K562 (cell line): ENCODE measurements at regions not wholly inside any gene's neighbourhood (a gene's known extent, or its start where the extent isn't known, plus 50 kb on each side); places are given as distances from the start of the nearest gene placed in this dataset.

Experiments used
- ATAC-seq: fragments of 200-7000 bp; cut with Tn5 transposase; 3 replicates; pipeline ENCODE4 v1.9.1; 2020; ENCODE audit warnings: moderate library complexity
- BruUV-seq: library from RNA; stranded (reverse); fragments of 400-500 nt; replicated peaks from 2 replicates; lab custom pipeline; 2021; lab: Mats Ljungman, UMichigan
- CTCF ChIA-PET: fragments of 300-600 bp; formaldehyde crosslinking; extraction: SDS; loops from one replicate; lab custom pipeline; 2021; ENCODE audit warnings: low intra/inter-chr PET ratio; lab: Yijun Ruan, JAX
- POLR2A ChIA-PET: fragments of 300-600, 350-650 bp; sonication (Branson Sonifier 250); formaldehyde crosslinking; extraction: SDS; loops from one replicate; lab custom pipeline; 2021; ENCODE audit warnings: antibody characterized with exemption, inconsistent platforms; lab: Yijun Ruan, JAX
- DNase-seq, 4 experiments: peaks; one replicate each; pipeline versions ENCODE4 v3.0.0 to v3.0.0-alpha.2; 2011 to 2018; ENCODE audit warnings: low spot score in 3 of 4, mixed read lengths in 3 of 4; ENCODE audit errors: extremely low read depth in 1 of 4
- FAIRE-seq: peaks from 2 replicates; lab custom pipeline; 2011; peaks lifted over from hg19 to GRCh38; lab: Jason Lieb, UNC
- H2AFZ ChIP-seq: 2 replicates; pipeline ENCODE4 v1.6.0; 2011; ENCODE audit warnings: low read depth, low read length, control low read depth, inconsistent platforms
- H3K27ac ChIP-seq: fragments of 200-600 bp; 3 replicates; pipeline ENCODE4 v1.8.0; 2011; ENCODE audit warnings: low read depth, mild to moderate bottlenecking, control low read depth, inconsistent platforms, low read length, moderate library complexity, mixed read lengths; ENCODE audit errors: extremely low read depth
- H3K27me3 ChIP-seq, 2 experiments: fragments of 300-600 bp in 1 of 2; 2 replicates in 1 of 2; 3 replicates in 1 of 2; pipeline versions ENCODE4 v1.6.0 to v1.8.0; 2011; ENCODE audit warnings: inconsistent platforms in 2 of 2, low read length in 2 of 2, mild to moderate bottlenecking in 1 of 2, mixed read lengths in 1 of 2, moderate library complexity in 1 of 2; ENCODE audit not compliant: control insufficient read depth in 2 of 2, insufficient read depth in 2 of 2
- H3K36me3 ChIP-seq: fragments of 300-600 bp; 3 replicates; pipeline ENCODE4 v1.8.0; 2011; ENCODE audit warnings: mild to moderate bottlenecking, low read length, inconsistent platforms; ENCODE audit not compliant: control insufficient read depth, insufficient read depth
- H3K4me1 ChIP-seq, 2 experiments: fragments of 200-600 bp in 1 of 2; replicated peaks in 1 of 2; 2 replicates in 1 of 2; 3 replicates in 1 of 2; pipeline versions ENCODE4 v1.5.1 to v1.8.0; 2011; ENCODE audit warnings: inconsistent platforms in 2 of 2, low read length in 2 of 2, mild to moderate bottlenecking in 1 of 2, mixed read lengths in 1 of 2, moderate library complexity in 1 of 2; ENCODE audit not compliant: control insufficient read depth in 2 of 2, insufficient read depth in 2 of 2
- H3K4me2 ChIP-seq: 2 replicates; pipeline ENCODE4 v1.6.1; 2011; ENCODE audit warnings: low read length, control low read depth, inconsistent platforms, mixed read lengths; ENCODE audit not compliant: insufficient read depth
- H3K4me3 ChIP-seq: fragments of 200-600 bp; sonication (generic), shearing (Covaris generic); 2 replicates; pipeline ENCODE4 v1.5.1; 2016; ENCODE audit warnings: control low read depth, inconsistent platforms
- H3K79me2 ChIP-seq: fragments of 200-600 bp; 3 replicates; pipeline ENCODE4 v1.8.0; 2011; ENCODE audit warnings: low read length, inconsistent platforms; ENCODE audit not compliant: control insufficient read depth, insufficient read depth
- H3K9ac ChIP-seq, 2 experiments: 2 replicates each; pipeline versions ENCODE4 v1.6.0 to v1.6.1; 2011; ENCODE audit warnings: low read depth in 2 of 2, low read length in 2 of 2, control low read depth in 1 of 2, inconsistent platforms in 1 of 2, mild to moderate bottlenecking in 1 of 2, mixed read lengths in 1 of 2; ENCODE audit not compliant: insufficient read depth in 1 of 2
- H3K9me1 ChIP-seq: one replicate; pipeline ENCODE4 v1.6.0; 2011; ENCODE audit warnings: inconsistent platforms, mild to moderate bottlenecking, low read length, moderate library complexity; ENCODE audit not compliant: control insufficient read depth, insufficient read depth
- H3K9me3 ChIP-seq: replicated peaks from 2 replicates; pipeline ENCODE4 v1.5.1; 2011; ENCODE audit warnings: low read depth, low read length, inconsistent platforms; ENCODE audit not compliant: control insufficient read depth, insufficient read depth
- H4K20me1 ChIP-seq: replicated peaks from 2 replicates; pipeline ENCODE4 v1.6.1; 2011; ENCODE audit warnings: low read length, inconsistent platforms, mixed read lengths; ENCODE audit not compliant: control insufficient read depth, insufficient read depth
- KDM4B ChIP-seq, 2 experiments: fragments of 450-650 bp in 1 of 2; sonication (generic) in 1 of 2; IDR thresholded peaks; 2 replicates each; pipeline ENCODE4 v1.6.1; 2016 to 2017; ENCODE audit warnings: borderline replicate concordance in 2 of 2, antibody characterized with exemption in 1 of 2, low read depth in 1 of 2, mild to moderate bottlenecking in 1 of 2
- NR4A1 ChIP-seq, 2 experiments: fragments of 250-450 bp in 1 of 2; fragments of 450-650 bp in 1 of 2; sonication (Bioruptor Pico) in 1 of 2; IDR thresholded peaks; 2 replicates each; pipeline versions ENCODE4 v1.4.0 to v1.6.1; 2016 to 2020; ENCODE audit warnings: mild to moderate bottlenecking in 2 of 2, missing compliant biosample characterization in 1 of 2, missing genetic modification characterization in 1 of 2, moderate library complexity in 1 of 2
- POLR2B ChIP-seq: fragments of 450-650 bp; IDR thresholded peaks from 2 replicates; pipeline ENCODE4 v1.6.1; 2018; ENCODE audit warnings: low read depth; ENCODE audit not compliant: partially characterized antibody
- RFX1 ChIP-seq: fragments of 450-650 bp; IDR thresholded peaks from 2 replicates; pipeline ENCODE4 v1.6.1; 2016; ENCODE audit warnings: mild to moderate bottlenecking, moderate library complexity
- RFX7 ChIP-seq: fragments of 250-450 bp; sonication (Bioruptor Pico); IDR thresholded peaks from 2 replicates; pipeline ENCODE4 v1.5.1; 2021; ENCODE audit warnings: mild to moderate bottlenecking
- XRCC4 ChIP-seq: IDR thresholded peaks from one replicate; pipeline ENCODE4 v1.6.1; 2011; ENCODE audit not compliant: insufficient read depth, insufficient read length; ENCODE audit errors: extremely low read depth
- ZFP1 ChIP-seq: fragments of 450-650 bp; formaldehyde crosslinking; IDR thresholded peaks from 2 replicates; pipeline ENCODE4 v1.4.0; 2020; ENCODE audit warnings: mild to moderate bottlenecking, mixed read lengths
- ZNF347 ChIP-seq: fragments of 450-650 bp; formaldehyde crosslinking; IDR thresholded peaks from 2 replicates; pipeline ENCODE4 v1.4.0; 2020; ENCODE audit warnings: low read depth, mild to moderate bottlenecking, moderate library complexity
- ZNF695 ChIP-seq: fragments of 450-650 bp; formaldehyde crosslinking; IDR thresholded peaks from 2 replicates; pipeline ENCODE4 v1.4.0; 2020; ENCODE audit warnings: mild to moderate bottlenecking, moderate library complexity
- WGBS: fragments of 100-300 bp; shearing (Covaris generic); methylation state at CpG from one replicate; pipeline ENCODE4 v1.1.6; 2016; ENCODE audit warnings: low coverage, mixed read lengths; ENCODE audit not compliant: insufficient coverage; ENCODE audit errors: missing lambda C conversion rate; 5-methylcytosine and 5-hydroxymethylcytosine counted together
- in situ Hi-C: fragments of 300-500 bp; cut with MboI; formaldehyde crosslinking; loops from 4 replicates; pipeline ENCODE4 v1.15.0; 2018; ENCODE audit warnings: inconsistent platforms, mixed read lengths
- intact Hi-C: fragments of 100-400 bp; cut with micrococcal nuclease; formaldehyde crosslinking; loops from 2 replicates; pipeline ENCODE4 v1.14.2; 2022
- TF ChIP-seq, protein P1 (sequence below): fragments of 450-650 bp; IDR thresholded peaks from 2 replicates; pipeline ENCODE4 v1.6.1; 2016; ENCODE audit warnings: borderline replicate concordance
- TF ChIP-seq, protein P2 (sequence below): fragments of 450-650 bp; conservative IDR thresholded peaks from 2 replicates; pipeline ENCODE4 v1.6.1; 2016; ENCODE audit warnings: missing genetic modification characterization, low read depth, mild to moderate bottlenecking, control low read depth, missing compliant biosample characterization
- TF ChIP-seq, protein P3 (sequence below): fragments of 450-650 bp; formaldehyde crosslinking; IDR thresholded peaks from 2 replicates; pipeline ENCODE4 v1.4.0; 2020; ENCODE audit warnings: mild to moderate bottlenecking, moderate library complexity
- TF ChIP-seq, protein P4 (sequence below): fragments of 250-450 bp; sonication (Bioruptor Pico); IDR thresholded peaks from 2 replicates; pipeline ENCODE4 v1.8.0; 2022; ENCODE audit warnings: inconsistent platforms, mild to moderate bottlenecking, moderate library complexity, borderline replicate concordance
- TF ChIP-seq, protein P5 (sequence below): sonication (generic); formaldehyde crosslinking; IDR thresholded peaks from 2 replicates; pipeline ENCODE4 v1.8.0; 2022; ENCODE audit warnings: missing genetic modification reagents, mild to moderate bottlenecking, borderline replicate concordance

DNA sequence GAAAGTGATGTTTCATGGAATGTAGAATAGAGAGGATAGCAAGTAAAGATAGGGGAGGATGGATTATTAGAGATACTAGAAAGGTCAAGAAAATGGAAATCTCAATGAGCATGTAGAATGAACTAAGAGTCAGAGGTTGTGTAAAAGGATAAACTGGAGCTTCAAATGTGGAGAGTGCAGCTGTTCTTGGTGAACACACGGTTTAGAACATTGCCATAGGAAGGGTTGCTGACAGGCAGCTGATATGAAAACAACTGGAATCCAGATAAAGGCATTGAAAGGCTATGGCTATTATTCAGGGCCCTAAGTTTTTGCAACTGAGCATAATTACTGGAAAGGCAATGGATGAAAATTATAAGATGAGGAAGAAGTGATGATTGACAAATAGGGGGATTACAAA lies 239.6 kb upstream of the VEGFC start:
- intact Hi-C loops (no loop called here), in situ Hi-C loops (no loop called here)
- Histone ChIP-seq H3K4me3 (no peak overlapping the region), H3K9me1 (no peaks in the 10 kb centered on the region), H3K27ac (no peak overlapping the region), H3K4me2 (no peak overlapping the region), H3K36me3 (no peaks in the 10 kb centered on the region), H2AFZ (no peak overlapping the region), H4K20me1 (no peaks in the 10 kb centered on the region), H3K9me3 (no peaks in the 10 kb centered on the region), H3K27me3 (no peaks in the 10 kb centered on the region), H3K79me2 (no peaks in the 10 kb centered on the region), H3K9ac (no peak overlapping the region), H3K4me1 (no peaks in the 10 kb centered on the region)
- BruUV-seq = no TSS peak
- no peak for DNase-seq
- ChIA-PET POLR2A (no interaction called here), CTCF (no interaction called here)
- 0% methylated on average over 1 of the region's 1 CpG for WGBS
- ATAC-seq = no peak
- FAIRE-seq = no peak
- TF ChIP-seq POLR2B (no peak), KDM4B (IDR thresholded peaks at IDR 0.05; ENCODE audit: borderline replicate concordance in 2 of 2, low read depth in 1 of 2) (no peak), ZFP1 (CRISPR knock-in tag) (no peak), NR4A1 (CRISPR knock-in tag; IDR thresholded peaks at IDR 0.05) (no peak), NR4A1 (tag; IDR thresholded peaks at IDR 0.05) (no peak), ZNF695 (no peak), XRCC4 (no peak), RFX7 (CRISPR knock-in tag) (no peak), RFX1 (no peak), ZNF347 (no peak)
- TF ChIP-seq, protein P1, sequence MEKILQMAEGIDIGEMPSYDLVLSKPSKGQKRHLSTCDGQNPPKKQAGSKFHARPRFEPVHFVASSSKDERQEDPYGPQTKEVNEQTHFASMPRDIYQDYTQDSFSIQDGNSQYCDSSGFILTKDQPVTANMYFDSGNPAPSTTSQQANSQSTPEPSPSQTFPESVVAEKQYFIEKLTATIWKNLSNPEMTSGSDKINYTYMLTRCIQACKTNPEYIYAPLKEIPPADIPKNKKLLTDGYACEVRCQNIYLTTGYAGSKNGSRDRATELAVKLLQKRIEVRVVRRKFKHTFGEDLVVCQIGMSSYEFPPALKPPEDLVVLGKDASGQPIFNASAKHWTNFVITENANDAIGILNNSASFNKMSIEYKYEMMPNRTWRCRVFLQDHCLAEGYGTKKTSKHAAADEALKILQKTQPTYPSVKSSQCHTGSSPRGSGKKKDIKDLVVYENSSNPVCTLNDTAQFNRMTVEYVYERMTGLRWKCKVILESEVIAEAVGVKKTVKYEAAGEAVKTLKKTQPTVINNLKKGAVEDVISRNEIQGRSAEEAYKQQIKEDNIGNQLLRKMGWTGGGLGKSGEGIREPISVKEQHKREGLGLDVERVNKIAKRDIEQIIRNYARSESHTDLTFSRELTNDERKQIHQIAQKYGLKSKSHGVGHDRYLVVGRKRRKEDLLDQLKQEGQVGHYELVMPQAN = no peak
- TF ChIP-seq, protein P2, sequence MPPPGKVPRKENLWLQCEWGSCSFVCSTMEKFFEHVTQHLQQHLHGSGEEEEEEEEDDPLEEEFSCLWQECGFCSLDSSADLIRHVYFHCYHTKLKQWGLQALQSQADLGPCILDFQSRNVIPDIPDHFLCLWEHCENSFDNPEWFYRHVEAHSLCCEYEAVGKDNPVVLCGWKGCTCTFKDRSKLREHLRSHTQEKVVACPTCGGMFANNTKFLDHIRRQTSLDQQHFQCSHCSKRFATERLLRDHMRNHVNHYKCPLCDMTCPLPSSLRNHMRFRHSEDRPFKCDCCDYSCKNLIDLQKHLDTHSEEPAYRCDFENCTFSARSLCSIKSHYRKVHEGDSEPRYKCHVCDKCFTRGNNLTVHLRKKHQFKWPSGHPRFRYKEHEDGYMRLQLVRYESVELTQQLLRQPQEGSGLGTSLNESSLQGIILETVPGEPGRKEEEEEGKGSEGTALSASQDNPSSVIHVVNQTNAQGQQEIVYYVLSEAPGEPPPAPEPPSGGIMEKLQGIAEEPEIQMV (tag) = no peak
- TF ChIP-seq, protein P3, sequence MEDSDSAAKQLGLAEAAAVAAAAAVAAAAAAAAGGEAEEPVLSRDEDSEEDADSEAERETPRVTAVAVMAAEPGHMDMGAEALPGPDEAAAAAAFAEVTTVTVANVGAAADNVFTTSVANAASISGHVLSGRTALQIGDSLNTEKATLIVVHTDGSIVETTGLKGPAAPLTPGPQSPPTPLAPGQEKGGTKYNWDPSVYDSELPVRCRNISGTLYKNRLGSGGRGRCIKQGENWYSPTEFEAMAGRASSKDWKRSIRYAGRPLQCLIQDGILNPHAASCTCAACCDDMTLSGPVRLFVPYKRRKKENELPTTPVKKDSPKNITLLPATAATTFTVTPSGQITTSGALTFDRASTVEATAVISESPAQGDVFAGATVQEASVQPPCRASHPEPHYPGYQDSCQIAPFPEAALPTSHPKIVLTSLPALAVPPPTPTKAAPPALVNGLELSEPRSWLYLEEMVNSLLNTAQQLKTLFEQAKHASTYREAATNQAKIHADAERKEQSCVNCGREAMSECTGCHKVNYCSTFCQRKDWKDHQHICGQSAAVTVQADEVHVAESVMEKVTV (CRISPR knock-in tag) = no peak
- TF ChIP-seq, protein P4, sequence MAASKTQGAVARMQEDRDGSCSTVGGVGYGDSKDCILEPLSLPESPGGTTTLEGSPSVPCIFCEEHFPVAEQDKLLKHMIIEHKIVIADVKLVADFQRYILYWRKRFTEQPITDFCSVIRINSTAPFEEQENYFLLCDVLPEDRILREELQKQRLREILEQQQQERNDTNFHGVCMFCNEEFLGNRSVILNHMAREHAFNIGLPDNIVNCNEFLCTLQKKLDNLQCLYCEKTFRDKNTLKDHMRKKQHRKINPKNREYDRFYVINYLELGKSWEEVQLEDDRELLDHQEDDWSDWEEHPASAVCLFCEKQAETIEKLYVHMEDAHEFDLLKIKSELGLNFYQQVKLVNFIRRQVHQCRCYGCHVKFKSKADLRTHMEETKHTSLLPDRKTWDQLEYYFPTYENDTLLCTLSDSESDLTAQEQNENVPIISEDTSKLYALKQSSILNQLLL = no peak
- TF ChIP-seq, protein P5, sequence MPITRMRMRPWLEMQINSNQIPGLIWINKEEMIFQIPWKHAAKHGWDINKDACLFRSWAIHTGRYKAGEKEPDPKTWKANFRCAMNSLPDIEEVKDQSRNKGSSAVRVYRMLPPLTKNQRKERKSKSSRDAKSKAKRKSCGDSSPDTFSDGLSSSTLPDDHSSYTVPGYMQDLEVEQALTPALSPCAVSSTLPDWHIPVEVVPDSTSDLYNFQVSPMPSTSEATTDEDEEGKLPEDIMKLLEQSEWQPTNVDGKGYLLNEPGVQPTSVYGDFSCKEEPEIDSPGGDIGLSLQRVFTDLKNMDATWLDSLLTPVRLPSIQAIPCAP (CRISPR knock-in tag) = no peak
